Karpas-422 (cell line): ENCODE measurements at regions not wholly inside any gene's neighbourhood (a gene's known extent, or its start where the extent isn't known, plus 50 kb on each side); places are given as distances from the start of the nearest gene placed in this dataset.

ENCODE experiments used
- DNase-seq: peaks from one replicate; pipeline ENCODE4 v3.0.0-alpha.2; 2015
- H2AFZ ChIP-seq: fragments of 200-600 bp; sonication (generic); 2 replicates; pipeline ENCODE4 v1.6.1; 2014; ENCODE audit warnings: antibody characterized with exemption, low read length, mixed read lengths
- H3K27ac ChIP-seq: fragments of 200-600 bp; sonication (generic); 2 replicates; pipeline ENCODE4 v1.5.1; 2014; ENCODE audit warnings: mild to moderate bottlenecking, low read length, moderate library complexity
- H3K27me3 ChIP-seq: fragments of 200-600 bp; sonication (generic); 2 replicates; pipeline ENCODE4 v1.6.1; 2014; ENCODE audit warnings: low read length, mixed read lengths
- H3K36me3 ChIP-seq: fragments of 200-600 bp; sonication (generic); 2 replicates; pipeline ENCODE4 v1.6.1; 2014; ENCODE audit warnings: low read length, mixed read lengths; ENCODE audit not compliant: insufficient read depth
- H3K4me1 ChIP-seq: fragments of 200-600 bp; sonication (generic); 2 replicates; pipeline ENCODE4 v1.6.1; 2014; ENCODE audit warnings: mild to moderate bottlenecking, low read length, mixed read lengths
- H3K4me2 ChIP-seq: fragments of 200-600 bp; sonication (generic); 2 replicates; pipeline ENCODE4 v1.6.1; 2014; ENCODE audit warnings: low read length, low read depth, mild to moderate bottlenecking; ENCODE audit not compliant: poor library complexity, severe bottlenecking
- H3K4me3 ChIP-seq: fragments of 200-600 bp; sonication (generic); 2 replicates; pipeline ENCODE4 v1.5.1; 2014; ENCODE audit warnings: mild to moderate bottlenecking, antibody characterized with exemption, low read length, mixed read lengths
- H3K79me2 ChIP-seq: fragments of 200-600 bp; sonication (generic); 2 replicates; pipeline ENCODE4 v1.6.1; 2014; ENCODE audit warnings: mild to moderate bottlenecking, low read length, mixed read lengths
- H3K9ac ChIP-seq: fragments of 200-600 bp; sonication (generic); 2 replicates; pipeline ENCODE4 v1.6.0; 2014; ENCODE audit warnings: low read length
- H3K9me2 ChIP-seq: fragments of 200-600 bp; sonication (generic), shearing (Covaris generic); replicated peaks from 2 replicates; pipeline ENCODE4 v1.6.0; 2014; ENCODE audit warnings: mild to moderate bottlenecking, low read length, moderate library complexity; ENCODE audit not compliant: insufficient read depth
- H3K9me3 ChIP-seq: fragments of 300-700, 200-600 bp; sonication (generic); 2 replicates; pipeline ENCODE4 v1.6.1; 2014; ENCODE audit warnings: low read length, mixed read lengths
- H4K20me1 ChIP-seq: fragments of 200-600 bp; sonication (generic); 2 replicates; pipeline ENCODE4 v1.6.1; 2014; ENCODE audit warnings: mild to moderate bottlenecking, antibody characterized with exemption, low read length, low read depth; ENCODE audit not compliant: insufficient read depth

GRCh38 chr21:24840287-24840686, 767.0 kb downstream of the MRPL39 start:
- H2AFZ ChIP-seq, result no peak overlapping the region
- no peaks in the 10 kb centered on the region for H4K20me1 ChIP-seq
- no peak overlapping the region for H3K4me2 ChIP-seq
- no peak overlapping the region for H3K9ac ChIP-seq
- H3K4me3 ChIP-seq, result no peak overlapping the region
- H3K27me3 ChIP-seq, result no peaks in the 10 kb centered on the region
- H3K36me3 ChIP-seq, result no peaks in the 10 kb centered on the region
- H3K27ac ChIP-seq, result no peak overlapping the region
- H3K9me2 ChIP-seq, result no peaks in the 10 kb centered on the region
- DNase-seq, result no peak
- H3K4me1 ChIP-seq, result no peaks in the 10 kb centered on the region
- H3K9me3 ChIP-seq, result no peaks in the 10 kb centered on the region; the same call in 1 of the 2 replicates
- H3K79me2 ChIP-seq, result no peaks in the 10 kb centered on the region

- no peaks in the 10 kb centered on the region for H3K4me1 ChIP-seq
- peaks cover 4% of the 10 kb centered on the region; the same call in 1 of the 2 replicates for H3K9me3 ChIP-seq
- no peaks in the 10 kb centered on the region for H3K36me3 ChIP-seq
- H3K79me2 ChIP-seq, result no peaks in the 10 kb centered on the region
- no peak for DNase-seq
- no peak overlapping the region for H2AFZ ChIP-seq
- H4K20me1 ChIP-seq, result no peaks in the 10 kb centered on the region
- no peaks in the 10 kb centered on the region for H3K9me2 ChIP-seq
- no peak overlapping the region for H3K27ac ChIP-seq
- H3K27me3 ChIP-seq, result no peaks in the 10 kb centered on the region
- H3K9ac ChIP-seq, result no peak overlapping the region
- H3K4me3 ChIP-seq, result no peak overlapping the region
- H3K4me2 ChIP-seq, result no peak overlapping the region
Observed at GRCh38 chr21:24832961-24833360, 774.3 kb downstream of the MRPL39 start.

- H3K9me2 ChIP-seq, result no peaks in the 10 kb centered on the region
- H3K4me1 ChIP-seq, result no peaks in the 10 kb centered on the region
- H3K79me2 ChIP-seq, result no peaks in the 10 kb centered on the region
- H3K27ac ChIP-seq, result no peak overlapping the region
- H4K20me1 ChIP-seq, result no peaks in the 10 kb centered on the region
- no peaks in the 10 kb centered on the region for H3K36me3 ChIP-seq
- no peak for DNase-seq
- no peak overlapping the region for H2AFZ ChIP-seq
- H3K4me3 ChIP-seq, result no peak overlapping the region
- H3K4me2 ChIP-seq, result no peak overlapping the region
- H3K9me3 ChIP-seq, result peaks cover 4% of the 10 kb centered on the region; the same call in 1 of the 2 replicates
- H3K9ac ChIP-seq, result no peak overlapping the region
- H3K27me3 ChIP-seq, result no peaks in the 10 kb centered on the region
Observed at GRCh38 chr21:24829397-24829796, 777.9 kb downstream of the MRPL39 start.

- Histone ChIP-seq H3K9me3 (no peaks in the 10 kb centered on the region; the same call in none of the 2 replicates), H3K4me2 (no peak overlapping the region), H3K27ac (no peak overlapping the region), H3K36me3 (no peaks in the 10 kb centered on the region), H3K9me2 (no peaks in the 10 kb centered on the region), H3K79me2 (no peaks in the 10 kb centered on the region), H3K9ac (no peak overlapping the region), H3K27me3 (no peaks in the 10 kb centered on the region), H3K4me3 (no peak overlapping the region), H3K4me1 (no peaks in the 10 kb centered on the region), H4K20me1 (no peaks in the 10 kb centered on the region), H2AFZ (no peak overlapping the region)
- no peak for DNase-seq
Observed at GRCh38 chr21:24826822-24827221, 780.5 kb downstream of the MRPL39 start.

- no peak overlapping the region for H3K4me3 ChIP-seq
- no peaks in the 10 kb centered on the region for H3K79me2 ChIP-seq
- no peak overlapping the region for H3K9ac ChIP-seq
Observed at GRCh38 chr21:24825348-24825747, 781.9 kb downstream of the MRPL39 start.

GRCh38 chr21:24824209-24824608, 783.1 kb downstream of the MRPL39 start:
- Histone ChIP-seq H3K9me2 (no peaks in the 10 kb centered on the region), H3K4me2 (no peak overlapping the region), H2AFZ (no peak overlapping the region), H3K4me1 (no peaks in the 10 kb centered on the region), H3K79me2 (no peaks in the 10 kb centered on the region), H3K9ac (no peak overlapping the region), H3K4me3 (no peak overlapping the region), H3K9me3 (no peaks in the 10 kb centered on the region; the same call in none of the 2 replicates), H3K36me3 (no peaks in the 10 kb centered on the region), H4K20me1 (no peaks in the 10 kb centered on the region), H3K27me3 (no peaks in the 10 kb centered on the region), H3K27ac (no peak overlapping the region)
- DNase-seq, result no peak

More at GRCh38 chr21:24825348-24825747, 781.9 kb downstream of the MRPL39 start:
- H3K27ac ChIP-seq, result no peak overlapping the region
- no peak overlapping the region for H3K4me2 ChIP-seq
- H4K20me1 ChIP-seq, result no peaks in the 10 kb centered on the region
- no peak overlapping the region for H2AFZ ChIP-seq
- H3K9me2 ChIP-seq, result no peaks in the 10 kb centered on the region
- H3K36me3 ChIP-seq, result no peaks in the 10 kb centered on the region
- DNase-seq, result no peak
- H3K9me3 ChIP-seq, result no peaks in the 10 kb centered on the region; the same call in none of the 2 replicates
- no peaks in the 10 kb centered on the region for H3K4me1 ChIP-seq
- H3K27me3 ChIP-seq, result no peaks in the 10 kb centered on the region

- Histone ChIP-seq H4K20me1 (no peaks in the 10 kb centered on the region), H3K27me3 (no peaks in the 10 kb centered on the region), H3K36me3 (no peaks in the 10 kb centered on the region), H3K4me1 (no peaks in the 10 kb centered on the region), H3K9me3 (no peaks in the 10 kb centered on the region; the same call in 1 of the 2 replicates), H2AFZ (no peak overlapping the region), H3K4me3 (no peak overlapping the region), H3K4me2 (no peak overlapping the region), H3K9me2 (no peaks in the 10 kb centered on the region), H3K79me2 (no peaks in the 10 kb centered on the region), H3K27ac (no peak overlapping the region), H3K9ac (no peak overlapping the region)
- DNase-seq, result no peak
Observed at GRCh38 chr21:24823247-24823646, 784.0 kb downstream of the MRPL39 start.

- Histone ChIP-seq H3K36me3 (no peaks in the 10 kb centered on the region), H3K9me2 (no peaks in the 10 kb centered on the region)
Observed at GRCh38 chr21:24785033-24785432, 822.2 kb downstream of the MRPL39 start.

GRCh38 chr21:24781146-24781545, 826.1 kb downstream of the MRPL39 start:
- Histone ChIP-seq H3K9ac (no peak overlapping the region), H3K4me2 (no peak overlapping the region), H3K79me2 (no peaks in the 10 kb centered on the region), H3K36me3 (no peaks in the 10 kb centered on the region), H3K4me1 (no peaks in the 10 kb centered on the region), H4K20me1 (no peaks in the 10 kb centered on the region), H2AFZ (no peak overlapping the region), H3K27ac (no peak overlapping the region), H3K9me3 (peaks cover 4% of the 10 kb centered on the region), H3K4me3 (no peak overlapping the region), H3K27me3 (no peaks in the 10 kb centered on the region), H3K9me2 (no peaks in the 10 kb centered on the region)
- no peak for DNase-seq

More at GRCh38 chr21:24785033-24785432, 822.2 kb downstream of the MRPL39 start:
- no peaks in the 10 kb centered on the region for H4K20me1 ChIP-seq
- H3K9me3 ChIP-seq, result peaks cover 5% of the 10 kb centered on the region
- DNase-seq, result no peak
- H3K27ac ChIP-seq, result no peak overlapping the region
- H2AFZ ChIP-seq, result no peak overlapping the region
- no peaks in the 10 kb centered on the region for H3K79me2 ChIP-seq
- no peak overlapping the region for H3K9ac ChIP-seq
- no peak overlapping the region for H3K4me2 ChIP-seq
- H3K27me3 ChIP-seq, result no peaks in the 10 kb centered on the region
- H3K4me1 ChIP-seq, result no peaks in the 10 kb centered on the region
- H3K4me3 ChIP-seq, result no peak overlapping the region
